PC-3 (cell line): ENCODE measurements at regions not wholly inside any gene's neighbourhood (a gene's known extent, or its start where the extent isn't known, plus 50 kb on each side); places are given as distances from the start of the nearest gene placed in this dataset.

ENCODE experiments used
- ATAC-seq: fragments of 200-7000 bp; cut with Tn5 transposase; 2 replicates; pipeline ENCODE4 v1.9.1; 2020; ENCODE audit warnings: mild to moderate bottlenecking, moderate library complexity
- BruUV-seq: library from RNA; stranded (reverse); fragments of 400-500 nt; replicated peaks from 2 replicates; lab custom pipeline; 2021; lab: Mats Ljungman, UMichigan
- CTCF ChIA-PET: fragments of 300-600 bp; sonication (Branson Sonifier 250); formaldehyde crosslinking; loops from one replicate; lab custom pipeline; 2022; ENCODE audit warnings: antibody characterized with exemption; lab: Charles Lee
- POLR2A ChIA-PET: fragments of 300-600 bp; sonication (Branson Sonifier 250); formaldehyde crosslinking; loops from one replicate; lab custom pipeline; 2022; ENCODE audit warnings: antibody characterized with exemption; ENCODE audit not compliant: unreplicated experiment; lab: Charles Lee
- DNase-seq: peaks from one replicate; pipeline ENCODE4 v3.0.0-alpha.2; 2015
- H2AFZ ChIP-seq: fragments of 300-600 bp; sonication (generic); 2 replicates; pipeline ENCODE4 v1.6.0; 2016; ENCODE audit warnings: antibody characterized with exemption, low read length
- H3F3A ChIP-seq: fragments of 300-600 bp; sonication (generic); one replicate; pipeline ENCODE4 v1.6.0; 2017; ENCODE audit warnings: antibody characterized with exemption, low read length, control low read depth, mild to moderate bottlenecking; ENCODE audit not compliant: unreplicated experiment
- H3K27ac ChIP-seq: fragments of 300-600 bp; sonication (generic); 2 replicates; pipeline ENCODE4 v1.5.1; 2016; ENCODE audit warnings: mild to moderate bottlenecking, low read length
- H3K27me3 ChIP-seq: fragments of 300-600 bp; sonication (generic); 2 replicates; pipeline ENCODE4 v1.6.1; 2016; ENCODE audit warnings: low read length, mixed read lengths
- H3K36me3 ChIP-seq: fragments of 300-600 bp; sonication (generic); 2 replicates; pipeline ENCODE4 v1.6.1; 2016; ENCODE audit warnings: low read depth, mixed run types, low read length, mixed read lengths
- H3K4me1 ChIP-seq: fragments of 300-600 bp; sonication (generic); 2 replicates; pipeline ENCODE4 v1.5.1; 2016; ENCODE audit warnings: low read length; ENCODE audit not compliant: insufficient read depth
- H3K4me2 ChIP-seq: fragments of 300-600 bp; sonication (generic); 2 replicates; pipeline ENCODE4 v1.6.0; 2016; ENCODE audit warnings: low read length
- H3K4me3 ChIP-seq: fragments of 300-600 bp; sonication (generic); 2 replicates; pipeline ENCODE4 v1.5.1; 2016; ENCODE audit warnings: mild to moderate bottlenecking, low read length, mixed read lengths
- H3K79me2 ChIP-seq: fragments of 300-600 bp; sonication (generic); 2 replicates; pipeline ENCODE4 v1.6.1; 2017; ENCODE audit warnings: low read length, mixed read lengths
- H3K9ac ChIP-seq: fragments of 300-600 bp; sonication (generic); 2 replicates; pipeline ENCODE4 v1.6.0; 2016; ENCODE audit warnings: mild to moderate bottlenecking, low read length
- H3K9me2 ChIP-seq: fragments of 300-600 bp; sonication (generic); replicated peaks from 2 replicates; pipeline ENCODE4 v1.6.1; 2016; ENCODE audit warnings: mixed run types, low read length, mixed read lengths
- H3K9me3 ChIP-seq: fragments of 300-600 bp; sonication (generic); 2 replicates; pipeline ENCODE4 v1.6.1; 2016; ENCODE audit warnings: low read length, mixed read lengths
- H4K20me1 ChIP-seq: fragments of 300-600 bp; sonication (generic); 2 replicates; pipeline ENCODE4 v1.6.1; 2016; ENCODE audit warnings: low read length, mixed read lengths
- EZH2 ChIP-seq: fragments of 300-600 bp; sonication (generic); IDR thresholded peaks from one replicate; pipeline ENCODE4 v1.6.1; 2017; ENCODE audit warnings: antibody characterized with exemption, mild to moderate bottlenecking, low read length; ENCODE audit not compliant: unreplicated experiment
- EZH2phosphoT487 ChIP-seq: fragments of 300-600 bp; sonication (generic); IDR thresholded peaks from 2 replicates; pipeline ENCODE4 v1.6.1; 2018; ENCODE audit warnings: mild to moderate bottlenecking, antibody characterized with exemption, low read length, borderline replicate concordance
- intact Hi-C: fragments of 100-400 bp; cut with micrococcal nuclease; formaldehyde crosslinking; loops from 2 replicates; pipeline ENCODE4 v1.9.0; 2023
- TF ChIP-seq, protein P1 (sequence below): fragments of 300-600 bp; sonication (generic); conservative IDR thresholded peaks from 2 replicates; pipeline ENCODE4 v1.5.1; 2017; ENCODE audit warnings: antibody characterized with exemption, low read depth, mild to moderate bottlenecking, low read length

DNA sequence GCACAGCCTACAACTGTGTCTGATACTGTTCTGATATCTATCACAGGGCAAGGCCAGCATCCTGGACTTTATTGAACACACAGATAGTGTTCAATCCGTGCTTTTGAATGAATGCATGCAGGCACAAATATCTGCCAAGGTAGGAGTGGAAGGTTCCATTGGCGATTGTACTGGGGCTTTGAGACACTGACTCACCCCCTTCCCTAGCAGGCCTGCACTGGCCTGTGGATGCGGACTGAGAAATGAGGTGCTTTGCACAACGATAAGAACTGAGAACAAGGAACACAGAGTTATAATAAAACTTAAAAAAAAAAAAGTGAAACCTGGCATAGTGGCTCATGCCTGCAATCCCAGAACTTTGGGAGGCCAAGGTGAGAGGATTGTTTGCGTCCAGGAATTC lies 62.4 kb upstream of the NGF start:
- TF ChIP-seq, protein P1, sequence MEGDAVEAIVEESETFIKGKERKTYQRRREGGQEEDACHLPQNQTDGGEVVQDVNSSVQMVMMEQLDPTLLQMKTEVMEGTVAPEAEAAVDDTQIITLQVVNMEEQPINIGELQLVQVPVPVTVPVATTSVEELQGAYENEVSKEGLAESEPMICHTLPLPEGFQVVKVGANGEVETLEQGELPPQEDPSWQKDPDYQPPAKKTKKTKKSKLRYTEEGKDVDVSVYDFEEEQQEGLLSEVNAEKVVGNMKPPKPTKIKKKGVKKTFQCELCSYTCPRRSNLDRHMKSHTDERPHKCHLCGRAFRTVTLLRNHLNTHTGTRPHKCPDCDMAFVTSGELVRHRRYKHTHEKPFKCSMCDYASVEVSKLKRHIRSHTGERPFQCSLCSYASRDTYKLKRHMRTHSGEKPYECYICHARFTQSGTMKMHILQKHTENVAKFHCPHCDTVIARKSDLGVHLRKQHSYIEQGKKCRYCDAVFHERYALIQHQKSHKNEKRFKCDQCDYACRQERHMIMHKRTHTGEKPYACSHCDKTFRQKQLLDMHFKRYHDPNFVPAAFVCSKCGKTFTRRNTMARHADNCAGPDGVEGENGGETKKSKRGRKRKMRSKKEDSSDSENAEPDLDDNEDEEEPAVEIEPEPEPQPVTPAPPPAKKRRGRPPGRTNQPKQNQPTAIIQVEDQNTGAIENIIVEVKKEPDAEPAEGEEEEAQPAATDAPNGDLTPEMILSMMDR, result no peak
- TF ChIP-seq EZH2phosphoT487, result no peak
- no peak for TF ChIP-seq EZH2
- POLR2A ChIA-PET, result no interaction called here

DNA sequence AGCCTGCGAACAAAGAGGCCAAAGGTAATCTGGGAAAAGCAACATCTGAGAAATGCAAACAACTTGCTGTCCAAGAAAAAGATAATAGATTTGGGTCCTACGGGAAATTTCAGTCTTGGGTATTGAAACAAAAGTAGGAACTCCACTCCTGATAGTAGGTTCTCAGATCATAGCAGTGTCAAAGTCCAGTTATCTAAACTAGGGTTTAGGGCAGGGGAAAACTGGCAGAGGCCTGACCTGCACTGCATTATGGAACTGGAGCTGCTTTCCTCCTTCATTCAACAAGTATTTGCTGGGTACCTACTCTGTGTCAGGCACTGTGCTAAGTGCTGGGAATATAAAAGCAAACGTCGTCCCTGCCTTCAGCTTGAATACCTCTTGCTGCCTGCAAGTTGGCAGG lies 60.7 kb upstream of the NGF start:
- Histone ChIP-seq H2AFZ (no peak overlapping the region), H3K9me2 (peaks cover 2% of the 10 kb centered on the region; the same call in 1 of the 2 replicates), H3K36me3 (no peaks in the 10 kb centered on the region), H3K9ac (no peak overlapping the region), H3K79me2 (no peaks in the 10 kb centered on the region), H3K4me2 (no peak overlapping the region), H3K4me1 (no peaks in the 10 kb centered on the region), H3K27ac (no peak overlapping the region), H3F3A (no peaks in the 10 kb centered on the region), H3K4me3 (no peak overlapping the region), H3K27me3 (no peaks in the 10 kb centered on the region), H3K9me3 (no peaks in the 10 kb centered on the region), H4K20me1 (no peaks in the 10 kb centered on the region)
- ATAC-seq (no peak), DNase-seq (no peak)
- intact Hi-C loops, result no loop called here
- no TSS peak for BruUV-seq
- ChIA-PET POLR2A (interaction anchor here (0.6 kb wide), 1 partner anchor 76 kb away, joined by 3 read pairs; no protein-coding TSS in a partner anchor), CTCF (no interaction called here)
- TF ChIP-seq, protein P1, result no peak
- TF ChIP-seq EZH2 (no peak), EZH2phosphoT487 (no peak)

More for the DNA sequence above, 62.4 kb upstream of the NGF start:
- Histone ChIP-seq H3K9ac (no peak overlapping the region), H3K4me3 (no peak overlapping the region), H3K4me1 (no peaks in the 10 kb centered on the region), H3K9me2 (peaks cover 2% of the 10 kb centered on the region; the same call in 1 of the 2 replicates), H3K27me3 (no peaks in the 10 kb centered on the region), H3K79me2 (no peaks in the 10 kb centered on the region), H2AFZ (no peak overlapping the region), H3K36me3 (no peaks in the 10 kb centered on the region), H3K9me3 (no peaks in the 10 kb centered on the region), H4K20me1 (no peaks in the 10 kb centered on the region), H3K4me2 (no peak overlapping the region), H3F3A (no peaks in the 10 kb centered on the region), H3K27ac (no peak overlapping the region)
- no peak for ATAC-seq
- CTCF ChIA-PET, result no interaction called here
- intact Hi-C loops, result no loop called here
- no peak for DNase-seq
- no TSS peak for BruUV-seq
